Tibial nerve (tissue), 4 donors: ENCODE measurements at regions not wholly inside any gene's neighbourhood (a gene's known extent, or its start where the extent isn't known, plus 50 kb on each side); places are given as distances from the start of the nearest gene placed in this dataset.

ENCODE experiments used
- DNase-seq, 2 donors: peaks; one replicate each; pipeline ENCODE4 v3.0.0-alpha.2; 2019; ENCODE audit warnings: low spot score in 2 of 2
- H3K27ac ChIP-seq, 4 donors: fragments of 200-600 bp; sonication (generic) in 3 of 4; one replicate each; pipeline ENCODE4 v1.5.1; 2017 to 2019; ENCODE audit warnings: mild to moderate bottlenecking in 1 of 4
- H3K27me3 ChIP-seq, 2 donors: fragments of 200-600 bp; sonication (generic) in 1 of 2; one replicate each; pipeline versions ENCODE4 v1.5.1 to v1.6.0; 2017 to 2019
- H3K36me3 ChIP-seq, 3 donors: fragments of 200-600 bp; sonication (generic); one replicate each; pipeline ENCODE4 v1.5.1; 2018 to 2019
- H3K4me1 ChIP-seq, 4 donors: fragments of 200-600 bp; sonication (generic) in 3 of 4; one replicate each; pipeline ENCODE4 v1.5.1; 2017 to 2019
- H3K4me3 ChIP-seq, 4 donors: fragments of 200-600 bp; sonication (generic) in 3 of 4; one replicate each; pipeline ENCODE4 v1.5.1; 2017 to 2019; ENCODE audit warnings: mild to moderate bottlenecking in 1 of 4, moderate library complexity in 1 of 4
- H3K9me3 ChIP-seq, 4 donors: fragments of 200-600 bp; sonication (generic) in 3 of 4; one replicate each; pipeline ENCODE4 v1.5.1; 2017 to 2019
- EP300 ChIP-seq, 2 donors: sonication (generic); formaldehyde crosslinking; IDR thresholded peaks; one replicate each; pipeline ENCODE4 v1.6.1; 2017; ENCODE audit warnings: antibody characterized with exemption in 2 of 2, mild to moderate bottlenecking in 1 of 2
- POLR2A ChIP-seq, 2 donors: fragments of 450-650 bp; IDR thresholded peaks; one replicate each; pipeline ENCODE4 v1.6.1; 2017; ENCODE audit warnings: antibody characterized with exemption in 2 of 2, mild to moderate bottlenecking in 2 of 2, moderate library complexity in 2 of 2
- WGBS, 2 donors: methylation state at CpG; one replicate each; pipeline ENCODE4 v1.1.5; 2018; 5-methylcytosine and 5-hydroxymethylcytosine counted together
- TF ChIP-seq, protein P1 (sequence below), 5 experiments: fragments of 200-600 bp in 3 of 5; fragments of 450-650 bp in 2 of 5; sonication (generic) in 3 of 5; IDR thresholded peaks; one replicate each; pipeline ENCODE4 v1.5.1; 2016 to 2019; ENCODE audit warnings: antibody characterized with exemption in 5 of 5, mild to moderate bottlenecking in 3 of 5, moderate library complexity in 2 of 5

DNA sequence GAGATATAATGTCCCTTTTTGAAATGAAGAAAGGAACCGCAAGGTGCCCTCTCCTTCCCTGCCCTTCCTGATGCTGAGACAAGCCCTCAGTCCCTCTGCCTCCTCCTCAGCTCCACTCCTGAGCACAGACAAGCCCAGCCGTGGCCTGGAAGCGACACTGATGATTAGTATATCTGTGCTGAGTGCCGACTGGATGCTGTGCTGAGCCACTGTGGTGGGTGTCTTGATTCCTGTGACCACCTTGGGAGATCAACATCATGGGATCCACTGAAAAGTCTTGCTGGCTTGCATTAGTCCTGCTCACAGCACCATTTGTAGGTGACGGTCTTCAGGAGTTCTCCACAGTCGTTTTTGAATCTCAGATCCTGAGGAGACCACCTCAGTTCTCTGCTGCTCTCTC lies 59.5 kb upstream of the HGFAC start:
- 84 to 91% methylated on average over 6 of the region's 6 CpGs for whole genome bisulfite sequencing, 2 donors
- TF ChIP-seq, protein P1, sequence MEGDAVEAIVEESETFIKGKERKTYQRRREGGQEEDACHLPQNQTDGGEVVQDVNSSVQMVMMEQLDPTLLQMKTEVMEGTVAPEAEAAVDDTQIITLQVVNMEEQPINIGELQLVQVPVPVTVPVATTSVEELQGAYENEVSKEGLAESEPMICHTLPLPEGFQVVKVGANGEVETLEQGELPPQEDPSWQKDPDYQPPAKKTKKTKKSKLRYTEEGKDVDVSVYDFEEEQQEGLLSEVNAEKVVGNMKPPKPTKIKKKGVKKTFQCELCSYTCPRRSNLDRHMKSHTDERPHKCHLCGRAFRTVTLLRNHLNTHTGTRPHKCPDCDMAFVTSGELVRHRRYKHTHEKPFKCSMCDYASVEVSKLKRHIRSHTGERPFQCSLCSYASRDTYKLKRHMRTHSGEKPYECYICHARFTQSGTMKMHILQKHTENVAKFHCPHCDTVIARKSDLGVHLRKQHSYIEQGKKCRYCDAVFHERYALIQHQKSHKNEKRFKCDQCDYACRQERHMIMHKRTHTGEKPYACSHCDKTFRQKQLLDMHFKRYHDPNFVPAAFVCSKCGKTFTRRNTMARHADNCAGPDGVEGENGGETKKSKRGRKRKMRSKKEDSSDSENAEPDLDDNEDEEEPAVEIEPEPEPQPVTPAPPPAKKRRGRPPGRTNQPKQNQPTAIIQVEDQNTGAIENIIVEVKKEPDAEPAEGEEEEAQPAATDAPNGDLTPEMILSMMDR (IDR thresholded peaks at IDR 0.05), result no peak
- no peak for TF ChIP-seq EP300 (IDR thresholded peaks at IDR 0.05)
- no peak for TF ChIP-seq POLR2A (IDR thresholded peaks at IDR 0.05)
- Histone ChIP-seq H3K27ac (no peak overlapping the region), H3K4me1 (peaks cover 0 to 19% (median 10%) of the 10 kb centered on the region in 4 donors), H3K9me3 (peaks cover 0 to 7% (median 2%) of the 10 kb centered on the region in 4 donors), H3K4me3 (no peak overlapping the region), H3K36me3 (peaks cover 0 to 9% (median 0%) of the 10 kb centered on the region in 3 donors), H3K27me3 (no peaks in the 10 kb centered on the region)
- no peak for DNase-seq

DNA sequence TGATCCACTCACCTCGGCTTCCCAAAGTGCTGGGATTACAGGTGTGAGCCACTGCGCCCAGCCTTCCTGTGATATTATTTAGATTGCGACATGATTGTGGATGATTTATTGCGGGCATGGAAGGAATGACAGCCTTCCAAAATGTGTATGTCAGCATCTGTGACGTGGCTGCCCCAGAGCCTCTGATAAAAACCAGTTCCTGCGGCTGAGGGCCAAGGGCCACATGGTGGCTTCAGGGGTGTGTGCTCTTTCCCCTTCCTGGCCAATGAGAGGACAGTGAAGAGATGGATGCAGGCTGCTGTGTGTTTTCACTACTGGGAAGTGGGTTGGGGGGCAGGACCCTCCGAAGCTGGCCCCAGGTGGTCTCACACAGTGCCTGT lies 57.4 kb upstream of the HGFAC start:
- no peak for TF ChIP-seq EP300 (IDR thresholded peaks at IDR 0.05)
- TF ChIP-seq, protein P1 (IDR thresholded peaks at IDR 0.05), result no peak
- TF ChIP-seq POLR2A (IDR thresholded peaks at IDR 0.05), result no peak
- Histone ChIP-seq H3K27ac (peak overlapping the region in 2 of 4 donors; percentile 57 to 78), H3K27me3 (no peaks in the 10 kb centered on the region), H3K9me3 (peaks cover 0 to 7% (median 2%) of the 10 kb centered on the region in 4 donors), H3K4me1 (peaks cover 0 to 40% (median 20%) of the 10 kb centered on the region in 4 donors), H3K36me3 (peaks cover 0 to 9% (median 0%) of the 10 kb centered on the region in 3 donors), H3K4me3 (peak overlapping the region in 1 of 4 donors; percentile 36)
- 83 to 95% methylated on average over 7 of the region's 7 CpGs for WGBS, 2 donors
- DNase-seq, result no peak

DNA sequence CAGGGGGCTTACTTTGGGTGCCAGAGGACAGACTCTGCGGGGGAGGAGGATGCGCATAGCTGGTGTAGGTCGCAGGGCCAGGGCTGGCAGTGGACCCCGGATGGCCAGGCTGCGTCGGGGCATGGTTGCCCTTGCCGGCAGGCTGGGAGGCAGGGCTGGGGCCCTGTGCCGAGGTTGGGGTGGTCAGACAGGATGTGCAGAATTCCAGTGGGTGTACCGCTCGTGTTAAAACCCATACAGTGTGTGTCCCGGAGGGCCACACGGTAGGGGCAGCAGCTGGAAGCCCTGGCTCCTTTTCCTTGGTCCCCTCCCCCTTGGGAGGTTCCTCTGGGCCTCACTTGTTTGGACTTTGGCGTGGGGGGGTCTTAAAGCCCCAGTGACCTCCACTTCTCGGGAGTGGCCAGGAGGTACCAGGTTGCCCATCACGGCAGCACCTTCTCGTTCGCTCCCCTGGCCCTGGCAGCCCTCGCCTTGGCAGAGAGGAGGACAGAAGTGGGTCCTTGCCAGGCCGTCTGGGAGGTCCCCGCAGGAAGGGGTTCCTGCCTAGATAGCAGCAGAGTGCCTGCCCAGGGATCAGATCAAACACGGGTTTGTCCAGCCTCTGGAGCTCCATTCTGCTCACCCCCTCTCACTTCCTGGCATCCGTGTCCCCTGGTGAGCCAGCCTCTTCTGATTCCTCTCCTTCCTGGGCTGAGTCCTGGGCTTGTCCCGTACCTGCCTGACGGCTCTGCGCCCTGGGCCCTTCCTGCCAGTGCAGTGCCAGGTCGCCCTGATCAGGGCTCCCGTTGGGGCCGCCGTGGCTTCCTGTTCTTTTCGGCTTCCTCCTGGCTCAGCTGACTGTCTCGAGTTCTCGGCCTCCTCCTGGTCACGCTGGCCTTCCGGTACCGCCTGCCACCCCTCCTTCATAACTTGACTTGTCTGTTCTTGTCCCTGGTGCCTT lies 56.7 kb upstream of the HGFAC start:
- H3K9me3 ChIP-seq, result peaks cover 0 to 6% (median 2%) of the 10 kb centered on the region in 4 donors
- peak overlapping the region in 3 of 4 donors; percentile 57 to 82 (median 78) for H3K27ac ChIP-seq
- TF ChIP-seq, protein P1 (IDR thresholded peaks at IDR 0.05), result no peak
- TF ChIP-seq EP300 (IDR thresholded peaks at IDR 0.05), result peak in 1 of 2 donors; percentile 64
- peak in 1 of 2 donors; percentile 29 for TF ChIP-seq POLR2A (IDR thresholded peaks at IDR 0.05)
- H3K4me1 ChIP-seq, result peaks cover 0 to 46% (median 21%) of the 10 kb centered on the region in 4 donors
- 73 to 76% methylated on average over 20 to 33 of the region's 35 CpGs for WGBS, 2 donors
- peak in 1 of 2 donors; percentile 49 for DNase-seq
- H3K27me3 ChIP-seq, result no peaks in the 10 kb centered on the region
- H3K36me3 ChIP-seq, result peaks cover 0 to 3% (median 0%) of the 10 kb centered on the region in 3 donors
- peak overlapping the region in 2 of 4 donors; percentile 3 to 36 for H3K4me3 ChIP-seq

DNA sequence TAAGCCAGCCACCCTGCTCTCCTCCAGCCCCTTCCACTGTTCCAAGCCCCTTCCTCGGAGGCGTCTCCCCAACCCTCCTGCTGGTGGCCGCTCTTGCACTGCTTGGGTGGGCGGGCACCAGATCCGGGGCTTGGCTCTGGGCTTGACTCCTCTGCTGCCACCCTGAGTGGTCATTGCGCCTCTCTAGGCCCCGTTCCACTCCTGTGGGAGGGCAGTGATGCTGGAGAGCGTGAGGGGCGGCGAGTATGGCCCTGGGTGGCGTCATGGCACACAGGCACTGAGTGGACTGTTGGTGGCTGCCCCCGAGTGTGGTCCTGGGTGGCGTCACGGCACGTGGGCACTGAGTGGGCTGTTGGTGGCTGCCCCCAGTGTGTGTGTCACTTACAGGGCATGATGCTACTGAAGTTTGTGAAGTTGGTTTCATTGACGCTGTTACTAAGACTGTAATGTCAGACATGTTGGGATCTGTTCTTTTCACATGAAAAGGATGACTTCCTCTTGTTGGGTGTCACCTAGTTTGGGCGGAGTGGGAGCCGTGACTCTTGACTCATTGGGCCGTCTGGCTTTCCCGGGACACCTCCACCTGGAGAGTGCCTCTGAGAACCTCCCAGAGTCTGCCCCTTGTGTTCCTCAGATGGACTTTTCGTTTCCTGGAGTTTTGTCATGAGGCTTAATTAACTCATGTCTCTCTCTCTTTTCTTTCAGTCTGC lies 55.9 kb upstream of the HGFAC start:
- WGBS, 2 donors, result 81 to 89% methylated on average over 21 of the region's 21 CpGs
- TF ChIP-seq POLR2A (IDR thresholded peaks at IDR 0.05), result no peak
- TF ChIP-seq, protein P1 (IDR thresholded peaks at IDR 0.05), result no peak
- peak overlapping the region in 3 of 4 donors; percentile 57 to 82 (median 78) for H3K27ac ChIP-seq
- H3K36me3 ChIP-seq, result no peaks in the 10 kb centered on the region
- no peaks in the 10 kb centered on the region for H3K9me3 ChIP-seq
- no peak for DNase-seq
- H3K4me1 ChIP-seq, result peaks cover 0 to 51% (median 23%) of the 10 kb centered on the region in 4 donors
- H3K4me3 ChIP-seq, result no peak overlapping the region
- H3K27me3 ChIP-seq, result no peaks in the 10 kb centered on the region
